RWPE1 (cell line): ENCODE measurements at regions not wholly inside any gene's neighbourhood (a gene's known extent, or its start where the extent isn't known, plus 50 kb on each side); places are given as distances from the start of the nearest gene placed in this dataset.

Experiments
- CTCF ChIA-PET: fragments of 350-600 bp; sonication (Branson Sonifier 250); formaldehyde crosslinking; extraction: SDS; loops from one replicate; lab custom pipeline; 2021; lab: Yijun Ruan, JAX
- POLR2A ChIA-PET: fragments of 400-600 bp; formaldehyde crosslinking; extraction: SDS; loops from one replicate; lab custom pipeline; 2020; ENCODE audit warnings: antibody characterized with exemption; ENCODE audit not compliant: low non-redundant PET; lab: Yijun Ruan, JAX
- DNase-seq: peaks from one replicate; pipeline ENCODE4 v3.0.0; 2012; ENCODE audit warnings: low spot score
- H3K27ac ChIP-seq: fragments of 450-650 bp; 2 replicates; pipeline ENCODE4 v1.5.1; 2017
- CTCF ChIP-seq: fragments of 450-650 bp; conservative IDR thresholded peaks from 2 replicates; pipeline ENCODE4 v1.5.1; 2017; ENCODE audit warnings: low read depth, mild to moderate bottlenecking

DNA sequence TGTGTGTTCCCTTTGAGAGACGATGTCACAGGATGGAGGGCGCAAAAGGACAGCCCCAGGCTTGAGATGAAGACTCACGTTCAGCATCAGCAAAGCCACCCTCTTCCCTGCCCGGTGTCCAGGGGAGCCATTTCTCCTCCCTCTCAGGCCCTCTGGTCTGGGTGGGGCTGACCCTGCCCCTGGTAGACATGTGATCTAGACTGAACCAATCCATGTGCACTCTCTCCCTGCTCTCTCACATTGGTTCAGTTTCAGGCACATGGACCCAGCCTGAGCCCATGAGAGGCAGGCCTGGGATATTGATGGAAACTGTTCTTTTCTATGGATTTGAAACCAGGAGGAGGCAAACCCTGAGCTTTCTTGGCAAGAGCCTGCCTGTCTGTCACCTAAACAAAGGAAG lies 115.6 kb upstream of the IGSF21 start:
- ChIA-PET POLR2A (no interaction called here), CTCF (interaction anchor here (0.7 kb wide), 1 partner anchor 204 kb away, joined by 4 read pairs; no protein-coding TSS in a partner anchor)

DNA sequence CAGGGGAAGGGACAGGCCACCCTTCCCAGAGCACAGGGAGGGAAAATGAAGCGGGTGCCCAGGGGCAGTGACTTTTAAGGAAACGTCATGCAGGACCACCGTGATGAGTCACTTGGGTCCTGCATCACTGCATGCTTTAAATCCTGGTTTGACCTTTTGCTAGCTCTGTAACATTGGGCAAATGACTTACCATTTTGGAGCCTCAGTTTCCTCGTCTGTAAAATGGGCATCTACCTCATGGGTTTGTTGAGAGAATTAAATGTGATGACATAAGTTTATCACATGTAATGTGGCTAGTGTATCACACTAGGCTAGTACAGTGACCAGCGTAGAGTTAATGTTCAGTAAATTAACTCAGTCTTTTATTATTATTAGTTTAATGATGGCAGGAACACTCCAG lies 114.8 kb upstream of the IGSF21 start:
- ChIA-PET POLR2A (no interaction called here), CTCF (no interaction called here)
- no peak for TF ChIP-seq CTCF
- H3K27ac ChIP-seq = no peak overlapping the region
- no peak for DNase-seq

More for the DNA sequence above, 115.6 kb upstream of the IGSF21 start:
- no peak for TF ChIP-seq CTCF
- DNase-seq = no peak
- H3K27ac ChIP-seq = no peak overlapping the region

GRCh38 chr1:17994046-17994445 lies 113.6 kb upstream of the IGSF21 start:
- no peak for TF ChIP-seq CTCF
- no peak overlapping the region for H3K27ac ChIP-seq
- POLR2A ChIA-PET = no interaction called here
- DNase-seq = no peak
- CTCF ChIA-PET = no interaction called here

DNA sequence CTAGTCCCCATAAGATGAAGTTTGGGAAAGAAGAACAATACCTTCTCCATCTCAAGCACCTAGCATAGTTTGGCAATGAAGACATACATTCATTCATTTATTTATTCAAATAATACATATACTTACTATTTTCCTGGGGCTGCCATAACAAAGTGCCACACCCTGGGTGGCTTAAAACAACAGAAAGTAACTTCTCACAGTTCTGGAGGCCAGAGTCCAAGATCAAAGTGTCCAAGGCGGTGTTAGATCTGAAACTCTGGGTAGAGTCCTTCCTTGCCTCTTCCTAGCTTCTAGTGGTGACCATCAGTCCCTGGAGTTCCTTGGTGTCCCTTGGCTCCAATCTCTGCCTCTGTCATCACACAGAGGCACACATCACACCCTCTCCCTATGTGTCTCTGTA lies 112.1 kb upstream of the IGSF21 start:
- no peak for TF ChIP-seq CTCF
- ChIA-PET CTCF (no interaction called here), POLR2A (no interaction called here)
- H3K27ac ChIP-seq = no peak overlapping the region
- DNase-seq = no peak

DNA sequence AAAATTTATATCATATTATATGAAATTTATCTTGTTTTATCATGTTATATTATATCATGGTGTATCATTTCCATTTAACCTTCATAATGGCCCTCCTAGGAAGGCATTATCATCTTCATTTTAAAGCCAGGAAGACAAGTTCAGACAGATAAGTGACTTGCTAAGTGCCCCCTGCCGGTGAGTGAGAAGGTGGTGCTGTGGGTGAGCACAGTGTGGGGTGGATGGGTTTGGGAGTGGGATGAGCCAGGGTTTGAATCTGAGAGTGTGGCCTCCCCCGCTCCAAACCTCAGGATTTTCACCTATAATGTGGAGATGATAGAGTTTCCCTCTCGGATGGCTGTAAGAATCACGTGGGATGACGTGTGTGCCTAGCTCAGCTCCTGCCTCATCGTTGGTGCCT lies 108.7 kb upstream of the IGSF21 start:
- no peak for TF ChIP-seq CTCF
- POLR2A ChIA-PET = interaction anchor here (0.7 kb wide), 1 partner anchor 43 kb away, joined by 6 read pairs; no protein-coding TSS in a partner anchor
- no peak for DNase-seq

GRCh38 chr1:17999884-18000283 lies 107.7 kb upstream of the IGSF21 start:
- POLR2A ChIA-PET = no interaction called here

More for the DNA sequence above, 108.7 kb upstream of the IGSF21 start:
- CTCF ChIA-PET = interaction anchor here (0.6 to 0.7 kb wide), 3 partner anchors 143 to 836 kb away, joined by 3 to 4 read pairs (median 3); no protein-coding TSS in a partner anchor
- no peak overlapping the region for H3K27ac ChIP-seq

More at GRCh38 chr1:17999884-18000283, 107.7 kb upstream of the IGSF21 start:
- DNase-seq = no peak
- CTCF ChIA-PET = interaction anchor here (0.7 kb wide), 1 partner anchor 28 kb away, joined by 4 read pairs; no protein-coding TSS in a partner anchor
- H3K27ac ChIP-seq = no peak overlapping the region
- TF ChIP-seq CTCF = no peak
